AG04450 (cell line): ENCODE measurements at regions not wholly inside any gene's neighbourhood (a gene's known extent, or its start where the extent isn't known, plus 50 kb on each side); places are given as distances from the start of the nearest gene placed in this dataset.

ENCODE experiments used
- CTCF ChIA-PET: fragments of 300-600, 350-600 bp; formaldehyde crosslinking; extraction: SDS; loops from one replicate; lab custom pipeline; 2022; ENCODE audit warnings: antibody characterized with exemption, inconsistent platforms; lab: Charles Lee
- POLR2A ChIA-PET: fragments of 350-600 bp; formaldehyde crosslinking; extraction: SDS; loops from one replicate; lab custom pipeline; 2021; ENCODE audit warnings: antibody characterized with exemption, inconsistent platforms; lab: Yijun Ruan, JAX
- DNase-seq: peaks from one replicate; pipeline ENCODE4 v3.0.0-alpha.2; 2011; ENCODE audit warnings: low read depth, low spot score
- H3K27ac ChIP-seq: one replicate; pipeline ENCODE4 v1.5.1; 2012; ENCODE audit warnings: low read depth, low read length, control low read depth
- H3K27me3 ChIP-seq: one replicate; pipeline ENCODE4 v1.6.0; 2012; ENCODE audit warnings: low read length; ENCODE audit not compliant: control insufficient read depth, insufficient read depth
- H3K4me3 ChIP-seq: 2 replicates; pipeline ENCODE4 v1.5.1; 2011; ENCODE audit warnings: mild to moderate bottlenecking, low read depth, low read length, control low read depth
- H3K9me3 ChIP-seq: 2 replicates; pipeline ENCODE4 v1.5.1; 2012; ENCODE audit warnings: low read length; ENCODE audit not compliant: control insufficient read depth, insufficient read depth
- TF ChIP-seq, protein P1 (sequence below): IDR thresholded peaks from 2 replicates; pipeline ENCODE4 v1.5.1; 2011; ENCODE audit warnings: low read depth, low read length, control low read depth, inconsistent platforms

DNA sequence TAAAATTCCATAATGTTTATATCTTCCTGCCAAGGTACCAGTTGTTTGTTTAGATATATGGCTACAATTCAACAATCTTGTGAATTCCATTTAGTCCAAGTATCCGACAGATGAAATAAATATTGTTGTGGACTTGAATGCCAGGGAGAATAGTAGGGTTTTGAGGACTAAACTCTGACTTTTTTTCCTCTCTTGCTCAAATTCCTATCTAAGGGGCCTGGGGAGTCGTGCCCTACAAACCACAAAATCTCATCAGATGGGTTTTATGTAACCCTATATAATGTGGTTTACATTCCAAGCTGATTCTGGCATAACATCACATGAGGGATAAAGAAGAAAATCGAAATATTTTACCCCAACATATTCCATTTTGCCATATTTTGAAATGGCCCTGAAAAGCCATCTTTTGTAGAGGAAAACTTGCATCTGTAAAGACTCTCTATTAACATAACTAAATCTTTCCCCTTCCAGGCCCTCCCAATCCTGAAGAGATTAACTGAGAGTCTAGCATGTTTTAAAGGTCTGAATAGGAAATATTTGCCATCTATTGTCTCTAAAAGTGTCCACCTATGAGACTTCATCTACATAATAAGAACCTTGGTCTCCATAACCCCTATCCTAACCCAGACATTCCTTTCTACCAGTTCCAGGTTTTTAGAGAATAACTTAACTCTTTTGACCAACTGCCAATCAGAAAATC is 184.7 kb upstream of the KITLG start:
- TF ChIP-seq, protein P1, sequence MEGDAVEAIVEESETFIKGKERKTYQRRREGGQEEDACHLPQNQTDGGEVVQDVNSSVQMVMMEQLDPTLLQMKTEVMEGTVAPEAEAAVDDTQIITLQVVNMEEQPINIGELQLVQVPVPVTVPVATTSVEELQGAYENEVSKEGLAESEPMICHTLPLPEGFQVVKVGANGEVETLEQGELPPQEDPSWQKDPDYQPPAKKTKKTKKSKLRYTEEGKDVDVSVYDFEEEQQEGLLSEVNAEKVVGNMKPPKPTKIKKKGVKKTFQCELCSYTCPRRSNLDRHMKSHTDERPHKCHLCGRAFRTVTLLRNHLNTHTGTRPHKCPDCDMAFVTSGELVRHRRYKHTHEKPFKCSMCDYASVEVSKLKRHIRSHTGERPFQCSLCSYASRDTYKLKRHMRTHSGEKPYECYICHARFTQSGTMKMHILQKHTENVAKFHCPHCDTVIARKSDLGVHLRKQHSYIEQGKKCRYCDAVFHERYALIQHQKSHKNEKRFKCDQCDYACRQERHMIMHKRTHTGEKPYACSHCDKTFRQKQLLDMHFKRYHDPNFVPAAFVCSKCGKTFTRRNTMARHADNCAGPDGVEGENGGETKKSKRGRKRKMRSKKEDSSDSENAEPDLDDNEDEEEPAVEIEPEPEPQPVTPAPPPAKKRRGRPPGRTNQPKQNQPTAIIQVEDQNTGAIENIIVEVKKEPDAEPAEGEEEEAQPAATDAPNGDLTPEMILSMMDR = no peak
- DNase-seq = no peak
- Histone ChIP-seq H3K4me3 (no peak overlapping the region), H3K27me3 (no peaks in the 10 kb centered on the region), H3K27ac (no peak overlapping the region), H3K9me3 (no peaks in the 10 kb centered on the region)
- POLR2A ChIA-PET = no interaction called here
- CTCF ChIA-PET = interaction anchor here (1.6 kb wide), 1 partner anchor 185 kb away, joined by 4 read pairs; the partner anchor contains the start of gene KITLG

DNA sequence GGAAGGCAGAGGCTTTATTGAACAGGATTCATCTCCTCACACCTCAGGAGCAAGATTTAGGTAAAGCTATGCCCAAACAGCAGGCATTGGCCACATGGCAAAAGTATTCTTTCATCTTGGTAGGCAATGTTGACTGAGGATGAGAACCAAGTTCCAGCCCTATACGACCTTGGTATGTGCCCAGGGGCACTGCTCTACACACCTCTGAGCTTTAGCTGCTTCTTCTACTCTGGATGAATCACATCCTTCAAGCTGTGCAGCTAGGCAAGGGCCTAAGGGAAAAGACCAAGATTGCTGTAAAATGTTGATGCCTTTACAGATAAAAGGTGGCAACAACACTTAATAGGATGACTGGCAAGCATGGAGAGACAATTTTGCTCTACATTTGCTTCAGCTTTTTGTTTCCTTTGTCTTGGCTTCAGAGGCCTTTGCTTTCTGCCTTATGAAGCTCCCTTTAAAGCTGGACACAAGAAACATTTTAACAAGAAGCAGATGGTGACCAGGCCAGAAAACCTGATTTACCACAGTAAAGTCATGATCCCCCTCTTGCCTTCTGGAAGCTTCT is 183.3 kb upstream of the KITLG start:
- no peaks in the 10 kb centered on the region for H3K27me3 ChIP-seq
- POLR2A ChIA-PET = interaction anchor here (0.6 kb wide), 1 partner anchor 184 kb away, joined by 4 read pairs; no protein-coding TSS in a partner anchor
- no peak overlapping the region for H3K4me3 ChIP-seq
- CTCF ChIA-PET = interaction anchor here (1.5 to 1.6 kb wide), 2 partner anchors 183 to 230 kb away, joined by 3 to 4 read pairs; partner anchors contain the start of gene KITLG
- H3K9me3 ChIP-seq = no peaks in the 10 kb centered on the region
- TF ChIP-seq, protein P1 = no peak
- no peak overlapping the region for H3K27ac ChIP-seq
- no peak for DNase-seq

DNA sequence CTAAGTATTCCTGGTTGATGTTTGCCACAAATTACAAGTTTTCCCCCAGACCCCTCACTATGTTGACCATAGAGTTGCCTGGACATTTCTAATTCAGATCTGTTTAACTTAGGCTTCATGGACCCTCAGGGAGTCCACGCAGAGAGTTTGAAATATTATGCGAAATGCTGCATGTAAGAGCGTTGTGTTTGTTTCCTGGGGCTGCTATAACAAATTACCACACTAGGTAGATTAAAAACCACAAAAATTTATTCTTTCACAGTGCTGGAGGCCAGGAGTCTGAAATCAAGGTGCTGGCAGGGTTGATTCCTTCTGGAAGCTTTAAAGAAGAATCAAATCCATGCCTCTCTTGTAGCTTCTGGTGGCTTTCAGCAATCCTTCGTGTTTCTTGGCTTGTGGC is 177.9 kb upstream of the KITLG start:
- no peak for DNase-seq
- H3K9me3 ChIP-seq = no peaks in the 10 kb centered on the region
- no peak overlapping the region for H3K4me3 ChIP-seq
- CTCF ChIA-PET = no interaction called here
- TF ChIP-seq, protein P1 = no peak
- no peak overlapping the region for H3K27ac ChIP-seq
- POLR2A ChIA-PET = no interaction called here
- no peaks in the 10 kb centered on the region for H3K27me3 ChIP-seq

DNA sequence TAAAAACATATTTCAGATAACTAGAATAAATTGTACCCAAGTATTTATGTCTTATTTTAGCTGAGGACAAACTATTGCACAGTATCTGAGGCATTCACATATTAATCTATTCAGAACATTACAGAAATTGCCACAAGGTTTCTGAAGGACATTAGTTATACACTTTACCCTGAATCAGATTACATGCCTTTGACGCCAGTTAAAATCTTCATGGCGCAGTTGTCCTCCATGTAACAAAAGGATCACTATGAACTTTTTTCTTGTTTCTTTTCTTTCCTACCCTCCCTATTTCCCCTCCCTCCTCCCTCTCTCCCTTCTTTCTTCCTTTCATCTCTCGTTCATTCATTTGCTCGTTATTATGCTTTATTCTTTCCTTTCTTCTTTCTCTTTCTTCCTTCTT is 176.6 kb upstream of the KITLG start:
- Histone ChIP-seq H3K9me3 (no peaks in the 10 kb centered on the region), H3K4me3 (no peak overlapping the region), H3K27me3 (no peaks in the 10 kb centered on the region), H3K27ac (no peak overlapping the region)
- TF ChIP-seq, protein P1 = no peak
- ChIA-PET POLR2A (no interaction called here), CTCF (no interaction called here)
- no peak for DNase-seq

DNA sequence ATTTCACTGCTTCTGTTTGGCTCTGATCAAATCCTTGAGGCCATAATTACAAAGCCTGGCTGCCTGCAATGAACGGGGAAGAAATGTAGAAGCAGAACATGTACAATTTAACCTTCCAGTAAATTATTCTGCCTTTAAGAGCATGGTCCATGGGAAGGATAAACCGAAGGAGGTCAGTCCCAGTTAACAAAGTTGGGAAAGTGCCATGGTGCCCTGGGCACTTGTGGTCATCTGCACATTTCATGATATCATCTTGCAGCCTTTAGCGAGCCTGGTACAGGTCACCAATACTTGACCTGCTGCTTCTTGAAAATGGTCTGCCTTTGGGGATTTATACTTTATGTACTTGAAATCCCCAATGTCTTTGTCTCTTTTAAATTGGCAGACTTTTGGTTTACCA is 175.9 kb upstream of the KITLG start:
- ChIA-PET CTCF (no interaction called here), POLR2A (no interaction called here)
- Histone ChIP-seq H3K27me3 (no peaks in the 10 kb centered on the region), H3K9me3 (no peaks in the 10 kb centered on the region), H3K27ac (no peak overlapping the region), H3K4me3 (no peak overlapping the region)
- TF ChIP-seq, protein P1 = no peak
- DNase-seq = no peak
